Choroid plexus epithelial cell (primary cell): ENCODE measurements at regions not wholly inside any gene's neighbourhood (a gene's known extent, or its start where the extent isn't known, plus 50 kb on each side); places are given as distances from the start of the nearest gene placed in this dataset.

Source experiments
- DNase-seq: peaks from one replicate; pipeline ENCODE4 v3.0.0-alpha.2; 2010; ENCODE audit warnings: low read depth
- H3K4me3 ChIP-seq: 2 replicates; pipeline ENCODE4 v1.5.1; 2011; ENCODE audit warnings: low read depth, mild to moderate bottlenecking, control low read depth, low read length, moderate library complexity
- TF ChIP-seq, protein P1 (sequence below): conservative IDR thresholded peaks from 2 replicates; pipeline ENCODE4 v1.5.1; 2011; ENCODE audit warnings: low read depth, mild to moderate bottlenecking, control low read depth, inconsistent platforms, low read length, moderate library complexity

DNA sequence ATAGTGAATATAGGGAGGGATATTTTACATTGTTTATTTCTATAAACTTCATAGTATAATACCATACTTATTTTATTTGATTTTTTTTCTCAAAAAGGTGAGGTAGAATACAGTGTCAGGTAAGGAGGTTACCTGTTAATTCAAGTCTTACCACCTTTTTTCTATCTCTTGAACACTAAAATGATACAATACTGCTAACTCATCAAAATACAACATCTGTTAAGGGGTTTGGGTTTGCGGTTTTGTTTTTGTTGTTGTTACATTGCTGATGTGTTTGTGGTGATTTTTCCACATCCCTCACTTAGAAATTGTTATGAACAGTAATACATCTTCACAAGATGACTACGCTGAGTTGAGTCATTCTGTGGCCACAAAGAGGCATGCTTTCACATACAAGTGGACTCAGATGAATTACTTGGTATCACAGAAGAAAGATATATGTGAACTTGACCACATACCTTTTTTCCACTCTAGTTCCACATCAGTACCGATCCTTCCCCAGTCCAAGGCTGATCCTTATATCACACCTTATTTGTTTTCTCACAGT lies 139.4 kb upstream of the ID4 start:
- TF ChIP-seq, protein P1, sequence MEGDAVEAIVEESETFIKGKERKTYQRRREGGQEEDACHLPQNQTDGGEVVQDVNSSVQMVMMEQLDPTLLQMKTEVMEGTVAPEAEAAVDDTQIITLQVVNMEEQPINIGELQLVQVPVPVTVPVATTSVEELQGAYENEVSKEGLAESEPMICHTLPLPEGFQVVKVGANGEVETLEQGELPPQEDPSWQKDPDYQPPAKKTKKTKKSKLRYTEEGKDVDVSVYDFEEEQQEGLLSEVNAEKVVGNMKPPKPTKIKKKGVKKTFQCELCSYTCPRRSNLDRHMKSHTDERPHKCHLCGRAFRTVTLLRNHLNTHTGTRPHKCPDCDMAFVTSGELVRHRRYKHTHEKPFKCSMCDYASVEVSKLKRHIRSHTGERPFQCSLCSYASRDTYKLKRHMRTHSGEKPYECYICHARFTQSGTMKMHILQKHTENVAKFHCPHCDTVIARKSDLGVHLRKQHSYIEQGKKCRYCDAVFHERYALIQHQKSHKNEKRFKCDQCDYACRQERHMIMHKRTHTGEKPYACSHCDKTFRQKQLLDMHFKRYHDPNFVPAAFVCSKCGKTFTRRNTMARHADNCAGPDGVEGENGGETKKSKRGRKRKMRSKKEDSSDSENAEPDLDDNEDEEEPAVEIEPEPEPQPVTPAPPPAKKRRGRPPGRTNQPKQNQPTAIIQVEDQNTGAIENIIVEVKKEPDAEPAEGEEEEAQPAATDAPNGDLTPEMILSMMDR, result no peak
- peak; percentile 82 for DNase-seq
- H3K4me3 ChIP-seq, result no peak overlapping the region

DNA sequence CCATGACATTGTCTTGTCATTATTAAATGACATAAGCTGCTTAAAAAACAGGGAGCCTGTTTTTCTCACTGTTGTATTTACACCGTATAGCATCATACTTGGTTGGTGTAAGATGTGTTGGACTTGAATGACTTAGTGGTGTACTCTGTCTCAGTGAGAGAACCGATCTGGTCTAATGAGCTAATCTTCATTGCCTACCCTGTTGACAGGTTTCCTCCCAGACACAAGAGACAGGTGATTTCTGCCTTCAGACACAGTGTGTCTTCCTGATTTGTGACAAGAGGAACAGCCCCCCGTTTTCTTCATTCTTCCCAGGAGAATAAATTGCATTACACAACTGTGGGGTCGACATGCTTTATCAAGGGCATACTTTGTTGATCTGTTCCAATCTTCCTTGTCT lies 137.2 kb upstream of the ID4 start:
- no peak for DNase-seq
- TF ChIP-seq, protein P1, result no peak
- no peak overlapping the region for H3K4me3 ChIP-seq

DNA sequence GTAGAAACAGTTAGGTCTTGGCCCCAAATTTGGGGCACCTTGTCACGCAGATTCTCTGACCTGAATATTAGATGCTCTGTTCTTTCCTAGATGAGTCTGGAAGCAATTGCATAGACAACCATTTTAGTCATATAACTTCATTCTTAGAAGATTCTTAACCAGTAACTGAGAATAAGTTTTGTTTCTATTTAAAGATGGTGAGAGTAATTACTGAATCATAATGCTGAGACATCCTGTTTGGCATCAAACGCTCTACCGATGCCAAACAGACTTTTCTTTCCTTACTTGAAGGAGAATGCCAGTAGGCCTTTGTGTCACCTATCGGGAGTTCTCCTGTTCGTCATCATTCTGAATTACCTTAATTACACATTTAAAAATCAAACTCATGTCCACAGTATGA lies 131.6 kb upstream of the ID4 start:
- no peak for DNase-seq
- TF ChIP-seq, protein P1, result no peak
- no peak overlapping the region for H3K4me3 ChIP-seq

DNA sequence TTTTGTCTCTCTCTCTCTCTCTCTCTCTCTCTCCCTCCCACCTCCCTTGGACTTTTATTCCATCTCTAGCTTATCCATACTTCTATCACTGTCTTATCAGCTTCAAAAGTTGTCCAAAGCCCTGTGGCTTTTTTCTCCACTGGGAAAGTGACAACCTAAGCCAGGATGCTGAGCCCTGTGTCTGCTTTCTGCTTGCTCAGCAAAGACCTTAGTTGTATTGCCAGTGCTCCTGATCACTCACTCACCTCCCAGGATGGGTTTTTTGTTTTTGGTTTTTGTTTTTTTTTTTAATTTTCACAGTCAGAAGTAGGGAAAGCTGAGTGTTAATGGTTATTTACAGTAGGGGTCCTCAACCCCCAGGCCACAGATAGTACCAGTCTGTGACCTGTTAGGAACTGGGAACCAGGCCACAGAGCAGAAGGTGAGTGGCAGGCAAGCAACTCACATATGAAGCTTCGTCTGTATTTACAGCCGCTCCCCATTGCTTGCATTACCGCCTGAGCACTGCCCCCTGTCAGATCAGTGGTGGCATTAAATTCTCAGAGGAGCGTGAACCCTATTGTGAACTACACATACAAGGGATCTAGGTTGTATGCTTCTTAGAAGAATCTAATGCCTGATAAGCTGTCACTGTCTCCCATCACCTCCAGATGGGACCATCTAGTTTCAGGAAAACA lies 125.0 kb upstream of the ID4 start:
- no peak for DNase-seq
- TF ChIP-seq, protein P1, result no peak
- H3K4me3 ChIP-seq, result no peak overlapping the region

DNA sequence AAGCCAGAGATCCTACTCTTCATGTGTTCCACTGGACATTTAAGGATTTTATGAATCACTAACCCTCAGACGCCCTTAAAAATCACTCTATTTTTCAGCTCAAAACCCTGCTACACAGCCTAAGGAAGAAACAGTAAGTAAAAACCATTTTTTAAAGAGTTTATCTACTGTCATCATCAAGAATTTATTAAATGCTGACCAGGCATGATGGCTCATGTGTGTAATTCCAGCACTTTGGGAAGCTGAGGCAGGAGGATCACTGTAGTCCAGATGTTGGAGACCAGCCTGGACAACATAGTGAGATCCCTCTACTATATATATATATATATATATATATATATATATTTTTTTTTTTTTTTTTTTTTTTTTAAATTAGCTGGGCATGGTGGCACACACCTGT lies 124.2 kb upstream of the ID4 start:
- H3K4me3 ChIP-seq, result no peak overlapping the region
- TF ChIP-seq, protein P1, result no peak
- DNase-seq, result no peak

DNA sequence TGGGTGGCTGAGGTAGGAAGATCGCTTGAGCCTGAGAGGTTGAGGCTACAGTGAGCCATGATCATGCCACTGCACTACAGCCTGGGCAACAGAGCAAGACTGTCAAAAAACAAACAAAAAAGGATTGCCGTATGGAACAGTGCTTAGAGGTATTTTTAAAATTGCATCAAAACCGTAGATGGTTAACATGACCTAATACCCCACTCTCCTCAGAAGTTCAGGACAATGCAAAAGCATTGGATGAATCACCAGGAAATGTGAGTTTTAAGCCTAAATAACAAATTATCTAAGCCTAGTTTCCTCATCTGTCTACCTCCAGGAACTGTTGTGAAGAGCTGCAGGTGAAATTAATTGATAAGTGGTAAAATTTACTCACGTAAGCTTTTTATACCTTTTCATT lies 123.8 kb upstream of the ID4 start:
- TF ChIP-seq, protein P1, result no peak
- H3K4me3 ChIP-seq, result no peak overlapping the region
- peak; percentile 14 for DNase-seq

DNA sequence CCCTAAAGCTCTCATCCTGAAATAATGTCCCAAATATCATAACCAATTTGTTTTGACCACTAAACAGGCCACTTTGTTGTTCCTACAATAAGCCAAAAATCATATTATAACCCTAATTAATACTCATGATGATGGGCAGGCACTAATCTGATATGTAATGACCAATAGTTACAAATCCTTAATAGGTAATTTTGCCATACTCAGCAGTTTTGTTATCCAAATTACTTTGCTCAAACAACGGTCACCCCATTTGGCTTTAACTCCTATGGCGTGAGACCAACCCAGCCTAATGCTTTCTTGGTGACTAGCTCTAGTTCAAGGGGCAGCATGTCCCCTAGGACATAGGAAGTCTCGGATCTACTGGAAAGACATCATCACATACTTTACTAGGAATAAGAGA lies 123.2 kb upstream of the ID4 start:
- TF ChIP-seq, protein P1, result no peak
- DNase-seq, result no peak
- no peak overlapping the region for H3K4me3 ChIP-seq
